HG02938 (cell line): ENCODE measurements at regions not wholly inside any gene's neighbourhood (a gene's known extent, or its start where the extent isn't known, plus 50 kb on each side); places are given as distances from the start of the nearest gene placed in this dataset.

ENCODE experiments used
- ATAC-seq: cut with Tn5 transposase; IDR thresholded peaks from one replicate; pipeline ENCODE4 v1.9.1; 2021; ENCODE audit warnings: mild to moderate bottlenecking, moderate library complexity; ENCODE audit not compliant: unreplicated experiment

DNA sequence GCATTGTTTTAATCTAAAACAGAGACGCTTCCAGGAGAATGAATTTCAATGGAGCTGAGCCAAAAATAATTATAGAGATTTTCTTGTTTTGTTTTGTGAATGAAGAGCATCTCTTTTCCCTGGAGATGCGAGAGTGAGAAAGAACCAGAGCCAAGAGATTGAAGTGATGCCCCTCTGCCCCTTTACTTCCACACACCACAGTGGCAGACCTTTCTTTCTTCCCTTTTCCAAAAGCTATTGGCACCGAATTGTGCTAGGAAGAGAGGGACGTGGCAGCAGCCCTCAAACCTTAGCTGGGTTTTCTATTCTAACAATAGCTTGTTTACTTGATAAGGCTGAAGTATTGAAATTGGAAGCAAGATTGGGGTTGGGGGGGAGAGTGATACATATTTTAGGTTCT lies 133.0 kb upstream of the TMEM161B start:
- no peak for ATAC-seq

DNA sequence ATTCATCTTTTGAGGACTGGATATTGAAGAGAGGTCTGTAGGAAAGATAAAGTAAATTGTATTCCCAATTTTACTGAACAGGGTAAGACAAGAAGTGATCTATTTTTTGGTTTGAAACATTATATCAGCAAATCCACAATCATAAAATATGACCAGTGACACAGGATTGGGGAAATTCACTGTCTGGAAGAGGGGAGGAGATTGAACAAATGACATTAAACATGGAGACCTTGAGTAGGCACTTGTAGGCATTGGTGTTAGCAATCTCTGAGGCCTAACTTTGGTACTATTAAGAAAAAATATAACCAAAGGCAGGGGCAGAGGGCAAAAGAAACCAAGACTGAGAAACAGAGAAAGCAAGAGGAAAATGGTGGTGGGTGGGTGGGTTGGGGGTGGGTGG lies 132.6 kb upstream of the TMEM161B start:
- ATAC-seq: no peak

DNA sequence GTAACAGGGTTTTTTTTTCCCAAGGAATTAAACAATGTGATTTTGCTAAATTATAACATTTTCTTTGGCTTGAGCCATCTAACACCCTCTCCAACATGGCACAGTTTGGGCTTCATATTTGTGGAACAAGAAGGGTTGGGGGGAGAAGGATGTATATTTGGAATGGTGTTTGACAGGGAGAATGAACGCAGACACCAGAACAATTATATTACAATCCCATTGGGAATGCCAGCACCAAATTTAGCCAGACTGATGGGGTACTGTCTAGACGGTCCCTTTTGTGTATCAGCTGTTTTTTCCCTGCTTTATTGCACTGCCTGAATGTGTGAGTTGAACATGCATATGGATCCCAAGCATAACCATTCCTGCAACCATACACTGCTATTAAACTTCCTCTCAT lies 130.9 kb upstream of the TMEM161B start:
- no peak for ATAC-seq

DNA sequence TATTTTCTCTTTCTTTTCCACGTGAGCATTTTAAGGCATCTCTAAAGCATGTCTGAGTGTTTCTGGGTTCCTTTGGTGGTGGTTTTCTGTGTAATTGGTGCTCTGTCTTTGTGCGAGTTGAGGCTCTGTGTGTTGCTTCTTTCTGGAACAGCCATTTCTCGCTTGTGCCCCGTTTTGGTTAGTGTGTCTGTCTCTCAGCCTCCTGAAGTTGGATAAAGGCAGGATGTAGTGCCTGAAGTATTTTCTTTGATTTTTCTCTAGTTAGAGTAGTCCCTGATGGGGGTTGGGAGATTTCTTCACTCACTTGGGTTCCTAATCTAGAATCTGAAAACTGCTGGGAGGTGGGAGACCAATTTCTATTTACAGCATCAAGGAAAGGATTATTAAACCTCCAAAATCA lies 129.7 kb upstream of the TMEM161B start:
- no peak for ATAC-seq

DNA sequence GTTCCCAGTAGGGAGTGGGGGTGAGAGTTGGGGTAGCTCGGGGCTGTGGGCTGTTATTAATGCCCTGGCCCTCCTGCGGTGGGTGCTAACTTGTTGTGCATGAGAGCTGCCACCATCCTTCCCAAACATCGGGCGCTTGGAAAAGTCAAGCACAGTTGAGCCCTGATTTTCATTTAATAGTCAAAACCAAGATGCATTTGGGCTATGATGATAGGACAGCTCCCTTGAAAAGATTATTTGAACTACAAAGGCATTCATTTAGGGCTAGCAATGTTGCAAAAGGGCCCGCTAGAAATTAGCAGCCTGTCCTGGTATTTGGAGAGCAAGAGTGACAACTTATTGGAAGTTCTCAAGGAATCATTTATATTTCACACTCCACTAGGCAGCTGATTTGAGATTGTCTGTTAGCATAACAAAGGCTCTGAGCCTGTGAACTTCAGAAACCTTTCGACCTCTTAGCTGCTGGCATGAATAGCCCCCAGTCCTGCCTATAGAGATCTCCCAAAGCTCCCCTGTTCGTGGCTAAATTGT lies 128.2 kb upstream of the TMEM161B start:
- ATAC-seq: no peak

DNA sequence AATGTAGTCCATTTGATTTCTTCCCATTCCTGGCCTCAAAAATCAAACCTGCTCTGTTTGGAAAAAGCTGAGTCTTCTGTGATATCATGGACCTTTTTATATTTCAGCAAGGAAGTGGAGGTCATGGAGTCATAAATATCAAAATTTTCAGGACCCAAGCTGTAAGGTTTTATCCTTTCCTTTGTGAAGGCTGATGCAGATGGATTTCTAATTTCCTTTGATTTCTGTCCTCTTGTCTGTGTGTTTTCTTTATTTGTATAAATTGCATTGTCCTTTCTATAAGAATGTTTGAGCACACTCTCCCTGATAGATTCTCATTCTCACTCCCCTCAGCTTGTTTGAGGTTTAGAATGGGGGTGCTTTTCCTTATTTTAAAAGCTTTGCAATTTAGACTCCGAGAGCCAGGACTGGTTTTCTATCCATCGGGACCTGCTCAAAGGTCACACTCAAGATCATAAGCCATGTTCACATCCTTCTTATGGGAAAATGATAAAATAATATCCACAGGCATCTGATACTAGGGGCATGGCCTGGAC lies 127.4 kb upstream of the TMEM161B start:
- no peak for ATAC-seq

DNA sequence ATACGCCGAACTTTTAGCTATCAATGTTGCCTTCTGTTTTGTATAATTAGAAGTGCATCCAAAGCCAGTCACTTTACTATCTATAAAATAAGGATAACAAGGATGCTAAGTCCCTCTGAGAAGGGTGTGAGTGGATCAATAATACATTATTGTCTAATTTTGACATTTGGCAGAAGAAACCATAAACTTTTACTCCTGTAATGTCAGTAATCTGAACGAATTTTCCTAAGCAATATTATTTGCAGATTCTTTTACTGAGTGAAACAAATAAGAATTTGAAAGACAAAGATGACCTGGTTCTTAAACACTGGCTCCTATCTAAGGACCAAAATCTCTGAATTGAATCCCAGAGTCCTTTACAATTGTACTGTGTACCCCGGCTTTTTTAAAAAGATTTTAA lies 126.6 kb upstream of the TMEM161B start:
- no peak for ATAC-seq

DNA sequence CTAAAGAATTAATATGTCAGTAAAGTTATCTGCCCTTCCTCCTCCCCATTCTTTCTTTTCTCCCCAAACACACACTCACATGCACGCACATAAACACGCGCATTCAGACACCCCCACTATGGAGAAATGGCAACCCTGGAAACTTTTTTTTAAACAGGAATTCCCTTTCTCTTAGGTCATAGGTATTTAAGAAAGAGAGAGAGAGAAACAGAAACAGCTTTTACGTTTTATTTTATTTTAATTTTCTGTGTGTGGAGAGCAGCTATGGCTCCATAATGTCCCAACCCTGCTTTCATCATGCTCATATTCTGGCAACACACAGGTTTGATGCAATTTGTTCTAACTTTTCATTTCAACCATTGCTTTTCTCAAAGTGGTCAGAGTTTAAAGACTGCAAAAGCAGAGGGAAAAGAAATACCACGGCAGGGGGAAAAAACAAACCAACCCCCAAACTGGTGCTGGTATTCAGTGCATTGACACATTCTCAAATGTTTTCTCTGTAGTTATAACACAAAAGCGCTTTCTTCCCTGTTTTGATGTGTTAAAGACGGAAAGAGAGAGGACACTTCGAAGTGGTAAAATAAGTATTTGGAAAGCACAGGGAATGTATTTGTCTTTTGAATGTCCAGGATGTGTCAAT lies 126.0 kb upstream of the TMEM161B start:
- ATAC-seq: no peak

DNA sequence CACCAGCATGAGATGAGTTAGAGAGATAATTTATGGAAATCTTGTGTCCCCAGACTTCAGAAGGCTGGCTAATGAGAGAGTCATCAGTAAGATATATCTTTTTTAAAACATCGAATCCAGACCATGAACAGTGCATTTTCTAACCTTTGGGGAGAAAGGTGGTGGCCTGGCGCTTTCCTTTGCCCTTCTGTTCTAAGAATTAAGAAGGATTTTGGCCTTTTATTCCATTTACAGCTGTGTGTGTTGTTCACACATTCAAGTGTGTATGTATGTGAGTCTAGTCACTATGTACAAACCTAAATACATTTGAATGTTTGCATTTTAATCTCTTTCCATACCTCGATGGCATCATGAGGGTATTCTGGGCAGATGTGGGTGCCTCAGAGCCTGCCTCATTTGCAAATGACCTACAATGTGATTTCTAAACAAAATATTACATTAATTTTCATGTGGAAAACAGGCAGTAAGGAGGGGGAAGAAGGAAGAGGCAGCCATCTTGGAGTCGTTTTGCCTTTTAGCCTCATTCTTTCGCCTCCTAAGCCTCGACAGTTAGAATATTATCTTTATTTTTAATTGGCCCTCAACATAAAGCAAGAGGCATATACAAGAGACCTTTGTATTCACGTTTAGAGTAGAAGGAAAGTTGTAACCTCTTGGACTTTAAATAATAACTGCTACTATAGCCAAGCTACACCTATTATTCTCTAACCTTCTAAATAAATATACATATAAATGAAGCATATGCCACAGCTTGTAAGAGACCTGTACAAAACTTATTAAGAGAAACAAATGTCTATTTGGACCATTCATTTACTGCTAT lies 125.3 kb upstream of the TMEM161B start:
- no peak for ATAC-seq

DNA sequence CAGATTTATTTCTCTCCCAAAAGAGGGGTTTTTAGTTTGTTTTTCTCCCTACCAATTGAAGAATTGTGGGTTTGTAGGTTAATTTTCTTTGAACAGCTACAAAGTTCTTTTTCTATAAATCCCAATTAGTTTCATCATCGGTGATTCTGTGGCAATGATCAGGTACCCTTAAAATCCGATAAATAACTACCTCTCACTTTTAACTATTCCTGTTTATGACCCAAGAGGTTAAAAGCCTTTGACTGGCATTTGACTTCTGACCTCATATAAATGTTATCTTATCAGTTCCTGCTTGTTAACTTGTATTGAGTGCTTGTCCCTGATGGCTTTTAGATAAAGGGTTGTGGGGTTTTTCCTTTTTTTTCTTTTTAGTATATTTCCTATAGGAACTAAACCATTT lies 124.4 kb upstream of the TMEM161B start:
- ATAC-seq: no peak

DNA sequence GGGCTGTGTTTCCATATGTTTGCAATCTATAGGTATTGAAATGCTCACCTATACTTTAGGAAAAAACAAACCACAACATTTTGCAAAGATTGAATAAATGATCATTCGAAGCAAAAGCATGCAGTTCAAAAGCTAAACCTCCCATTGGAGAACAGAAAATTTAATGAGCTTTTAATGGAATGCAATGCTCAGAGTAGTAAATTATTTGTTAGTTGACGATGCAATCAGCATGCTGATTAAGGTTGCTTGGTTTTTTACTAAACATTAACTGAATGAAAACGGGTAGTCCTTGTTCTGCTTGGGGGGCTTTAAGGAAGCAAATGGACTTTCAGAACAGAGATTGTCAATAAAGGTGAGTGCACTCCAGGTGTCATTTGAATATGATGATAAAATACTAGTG lies 123.3 kb upstream of the TMEM161B start:
- no peak for ATAC-seq

DNA sequence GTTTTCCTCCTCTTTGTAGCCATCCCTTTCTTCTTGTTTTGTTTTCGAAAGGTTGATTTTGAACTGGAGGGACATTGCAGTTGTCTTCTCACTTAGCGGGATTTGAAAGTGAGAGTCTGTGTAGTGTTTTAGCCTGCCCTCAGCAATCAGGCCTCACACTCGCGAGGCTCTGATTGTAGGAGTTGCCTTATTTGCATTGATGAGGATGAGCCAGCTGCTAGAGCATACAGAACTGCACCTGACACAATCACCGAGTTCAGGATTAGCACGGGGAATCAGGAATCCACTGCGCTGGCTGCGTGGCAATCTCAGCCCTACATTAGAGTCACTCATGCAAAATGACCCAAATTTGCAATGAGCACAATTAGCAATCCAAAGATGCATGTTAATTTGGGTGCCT lies 122.5 kb upstream of the TMEM161B start:
- no peak for ATAC-seq

DNA sequence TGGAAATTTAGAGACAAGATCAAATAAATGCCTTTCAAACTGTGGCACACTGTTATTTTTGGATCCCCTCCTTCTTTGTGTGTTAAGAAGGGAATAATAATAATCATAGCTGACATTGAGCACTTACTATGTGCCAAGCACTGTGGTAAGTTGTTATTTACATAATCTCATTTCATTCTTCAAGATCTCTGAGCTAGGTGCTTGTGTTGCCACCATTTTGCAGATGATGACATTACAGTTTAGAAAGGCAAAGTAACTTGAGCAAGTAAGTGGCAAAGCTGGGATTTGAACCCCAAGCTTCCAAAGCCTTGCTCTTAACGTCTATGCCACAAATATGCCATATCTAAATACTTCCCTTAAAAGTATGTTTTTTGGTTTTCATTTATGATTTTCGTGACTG lies 121.8 kb upstream of the TMEM161B start:
- no peak for ATAC-seq

DNA sequence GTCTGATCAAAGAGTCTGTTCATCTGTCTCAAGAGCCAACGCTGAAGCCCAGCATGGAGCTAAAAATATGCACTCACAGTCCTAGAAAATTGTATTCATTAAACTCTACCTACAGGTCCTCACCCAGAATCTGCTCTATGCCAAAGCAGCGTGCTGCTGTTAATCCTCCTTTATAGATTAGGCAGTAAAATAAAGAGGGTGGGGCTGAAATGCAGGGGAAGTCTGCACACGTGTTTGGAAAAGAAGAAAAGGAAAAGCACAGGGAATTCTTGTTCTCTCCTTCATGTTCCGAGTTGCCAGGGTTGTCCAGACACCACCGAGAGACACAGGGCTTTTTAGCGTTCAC lies 121.4 kb upstream of the TMEM161B start:
- no peak for ATAC-seq

DNA sequence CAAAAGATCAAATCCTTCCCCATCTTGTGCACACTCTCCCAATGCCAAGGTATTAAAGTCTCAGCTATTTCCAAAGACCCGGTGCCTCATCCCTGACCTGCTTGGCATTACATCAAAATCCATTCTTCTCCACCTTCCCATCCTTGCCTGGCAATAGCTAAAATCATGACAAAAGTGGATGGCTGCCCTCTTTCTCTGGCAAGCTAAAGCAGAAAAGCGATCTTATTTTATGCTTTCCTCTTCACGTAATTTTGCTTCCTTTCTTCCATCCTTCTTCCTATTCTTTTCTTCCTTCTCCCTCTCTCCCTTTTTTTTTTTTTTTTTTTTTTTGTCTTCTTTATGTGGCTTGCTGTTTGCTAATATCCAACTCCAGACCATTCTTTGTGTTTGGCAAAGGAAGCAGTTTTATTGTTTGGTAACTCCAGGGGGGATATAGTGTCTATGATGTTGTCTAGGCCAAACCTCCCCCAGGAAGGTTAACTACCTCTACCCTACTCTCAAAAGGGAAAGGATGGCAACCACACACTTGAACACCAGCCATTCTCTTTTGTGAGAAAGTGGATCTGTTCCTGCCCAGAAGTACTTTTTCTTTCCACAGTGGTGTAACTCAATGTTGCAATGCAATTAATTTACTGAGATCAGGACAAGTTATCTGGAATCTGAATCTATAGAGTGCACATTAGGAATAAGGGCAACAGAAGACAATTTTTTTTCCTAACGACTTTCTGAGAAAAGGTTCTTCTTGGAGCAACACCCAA lies 120.9 kb upstream of the TMEM161B start:
- no peak for ATAC-seq

DNA sequence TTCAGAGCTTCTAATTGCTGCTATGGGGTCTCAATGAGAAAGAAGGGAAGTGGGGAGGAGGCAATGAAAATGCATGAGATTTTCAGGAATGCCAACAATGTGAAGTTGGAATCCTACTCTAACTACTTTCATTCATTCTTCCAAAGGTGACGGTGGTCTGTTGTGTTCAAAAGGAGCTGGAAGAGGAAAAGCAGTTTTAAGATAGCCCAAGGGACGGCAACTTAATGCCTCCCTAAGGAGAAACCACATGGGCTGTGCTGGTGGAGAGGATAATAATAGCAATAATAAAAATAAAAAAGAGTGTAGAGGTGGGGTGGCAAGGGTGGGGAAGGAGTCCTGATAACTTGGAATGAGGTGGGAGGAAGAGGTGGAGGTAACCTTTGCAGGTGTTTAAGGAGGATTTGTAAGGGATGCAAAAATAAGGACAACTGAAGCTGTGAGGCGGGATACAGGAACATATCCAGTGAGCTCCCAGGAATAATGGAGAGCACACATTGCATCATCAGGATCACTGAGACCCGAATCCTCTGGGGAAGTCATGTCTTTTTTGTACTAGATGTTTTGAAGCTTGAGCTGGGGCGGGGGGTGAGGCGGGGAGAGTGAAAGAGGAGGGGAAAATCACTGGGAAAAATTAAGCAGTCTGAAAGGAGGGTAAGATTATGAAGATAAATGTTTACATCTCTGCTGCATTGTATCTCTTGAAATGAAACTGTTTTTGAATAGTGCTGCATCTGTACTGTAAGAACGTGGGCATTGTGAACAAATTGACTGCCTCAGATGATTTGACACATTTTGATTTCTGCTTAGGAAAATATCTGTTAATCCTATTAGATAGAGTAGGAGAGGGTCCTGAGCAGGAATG lies 120.1 kb upstream of the TMEM161B start:
- ATAC-seq: no peak

DNA sequence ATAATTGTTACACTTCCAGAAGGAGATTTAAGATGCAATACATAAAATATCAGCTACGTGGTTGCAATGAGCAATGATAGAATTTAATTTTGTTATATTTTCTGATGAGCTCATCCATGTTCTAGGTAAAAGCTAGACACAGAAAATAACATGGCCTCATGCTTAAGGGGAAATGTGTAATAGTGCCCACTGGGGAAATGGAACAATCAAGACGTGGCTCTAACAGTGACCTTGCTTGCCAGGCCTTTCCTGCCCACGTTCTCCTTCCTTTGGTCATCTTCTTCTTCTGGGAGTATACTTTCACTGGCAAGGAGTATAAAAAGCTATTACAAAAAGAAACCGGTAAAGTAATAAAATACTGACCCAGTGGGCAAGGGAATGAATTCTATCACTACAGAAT lies 116.2 kb upstream of the TMEM161B start:
- no peak for ATAC-seq

DNA sequence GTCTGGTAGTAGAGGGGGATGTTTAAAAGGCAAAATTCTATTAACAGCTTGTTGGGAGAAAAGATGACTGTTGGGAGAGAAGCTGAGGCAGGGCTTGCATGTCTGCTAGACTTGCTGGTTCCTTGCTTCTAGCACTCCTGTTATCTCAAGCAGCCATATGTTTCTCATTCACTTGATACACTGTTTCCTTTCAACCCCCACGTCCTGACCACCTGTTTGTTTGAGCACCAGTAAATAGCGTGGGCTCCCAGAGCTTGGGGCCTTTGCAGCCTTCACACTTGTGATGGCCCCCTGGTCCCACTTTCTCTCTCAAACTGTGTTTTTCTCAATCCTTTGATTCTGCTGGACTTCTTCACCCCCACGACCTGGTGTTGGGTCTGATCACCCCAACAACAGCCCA lies 111.7 kb upstream of the TMEM161B start:
- ATAC-seq: no peak

DNA sequence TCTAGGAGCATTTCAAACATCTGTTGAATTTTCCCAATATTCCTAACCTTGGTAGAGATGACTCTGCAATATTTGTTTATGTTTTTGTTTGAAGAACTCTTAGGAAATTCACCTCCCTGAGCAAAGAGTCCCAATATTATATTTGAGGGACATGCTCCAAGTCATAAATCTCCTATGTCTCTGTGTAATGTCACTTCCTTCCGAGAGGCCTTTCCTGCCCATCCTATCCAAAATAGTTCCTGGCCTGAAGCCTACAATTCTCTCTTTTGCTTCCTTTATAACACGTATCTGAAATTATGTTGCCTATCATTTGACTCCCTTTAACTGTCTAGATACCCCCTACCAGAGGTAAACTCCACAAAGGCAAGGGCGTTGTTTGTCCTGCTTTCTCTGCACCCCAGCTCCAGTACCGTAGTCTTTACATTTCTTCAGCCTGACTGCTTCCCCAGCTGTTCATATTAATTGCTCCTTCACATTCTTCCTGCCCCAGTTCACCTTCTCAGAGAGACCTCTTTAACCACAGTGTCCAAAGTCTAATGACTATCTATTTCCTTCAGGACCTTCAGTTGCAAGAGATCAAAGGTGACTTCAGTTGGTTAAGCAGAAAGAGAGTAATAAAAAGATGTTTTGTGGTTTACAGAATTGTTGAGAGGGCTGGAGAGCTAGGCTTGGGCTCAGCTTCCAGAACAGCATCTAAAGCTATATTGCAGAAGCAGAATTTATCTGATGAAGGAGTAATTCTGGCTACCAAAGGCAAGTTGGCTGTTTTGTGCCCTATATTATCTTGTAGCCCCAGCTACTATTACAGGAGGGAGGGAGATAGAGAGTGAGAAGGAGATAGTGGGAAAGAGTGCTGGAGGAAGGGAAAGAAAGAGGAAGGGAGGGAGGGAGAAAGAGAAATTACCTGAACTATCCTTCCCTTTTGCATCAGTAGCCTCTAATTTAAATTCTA lies 109.3 kb upstream of the TMEM161B start:
- ATAC-seq: no peak

DNA sequence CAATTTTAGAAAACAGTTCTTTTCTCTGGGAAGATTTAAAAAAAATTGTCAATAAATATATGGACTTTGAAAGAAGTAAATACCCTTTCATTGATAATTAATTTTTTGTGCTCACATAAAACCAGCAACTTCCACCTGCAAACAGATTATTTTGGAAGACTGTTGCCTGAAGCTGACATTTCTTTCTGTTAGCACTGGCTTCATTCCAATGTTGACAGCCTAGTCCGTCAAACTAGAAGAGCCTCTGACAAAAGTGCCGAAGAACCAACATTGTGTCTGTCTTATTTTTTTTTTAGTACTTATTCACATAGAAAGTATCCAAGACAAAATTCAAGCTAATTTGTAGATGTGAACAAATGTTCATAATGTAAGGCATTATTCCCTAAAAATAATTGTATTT lies 108.6 kb upstream of the TMEM161B start:
- no peak for ATAC-seq
